ENCODE measurements at regions not wholly inside any gene's neighbourhood (a gene's known extent, or its start where the extent isn't known, plus 50 kb on each side); places are given as distances from the start of the nearest gene placed in this dataset.

GRCh38 chr3:174387736-174388135 is 471.4 kb upstream of the NAALADL2 start:
- H3K9ac ChIP-seq (ENCODE audit: low read depth in 1 of 2, low read length in 2 of 2) = no peak overlapping the region
- DNase-seq (ENCODE audit: low spot score) = no peak
- H3K27me3 ChIP-seq (ENCODE audit: control insufficient read depth in 4 of 4, insufficient read depth in 4 of 4, low read length in 3 of 4) = no peaks in the 10 kb centered on the region
- TF ChIP-seq, protein P1, sequence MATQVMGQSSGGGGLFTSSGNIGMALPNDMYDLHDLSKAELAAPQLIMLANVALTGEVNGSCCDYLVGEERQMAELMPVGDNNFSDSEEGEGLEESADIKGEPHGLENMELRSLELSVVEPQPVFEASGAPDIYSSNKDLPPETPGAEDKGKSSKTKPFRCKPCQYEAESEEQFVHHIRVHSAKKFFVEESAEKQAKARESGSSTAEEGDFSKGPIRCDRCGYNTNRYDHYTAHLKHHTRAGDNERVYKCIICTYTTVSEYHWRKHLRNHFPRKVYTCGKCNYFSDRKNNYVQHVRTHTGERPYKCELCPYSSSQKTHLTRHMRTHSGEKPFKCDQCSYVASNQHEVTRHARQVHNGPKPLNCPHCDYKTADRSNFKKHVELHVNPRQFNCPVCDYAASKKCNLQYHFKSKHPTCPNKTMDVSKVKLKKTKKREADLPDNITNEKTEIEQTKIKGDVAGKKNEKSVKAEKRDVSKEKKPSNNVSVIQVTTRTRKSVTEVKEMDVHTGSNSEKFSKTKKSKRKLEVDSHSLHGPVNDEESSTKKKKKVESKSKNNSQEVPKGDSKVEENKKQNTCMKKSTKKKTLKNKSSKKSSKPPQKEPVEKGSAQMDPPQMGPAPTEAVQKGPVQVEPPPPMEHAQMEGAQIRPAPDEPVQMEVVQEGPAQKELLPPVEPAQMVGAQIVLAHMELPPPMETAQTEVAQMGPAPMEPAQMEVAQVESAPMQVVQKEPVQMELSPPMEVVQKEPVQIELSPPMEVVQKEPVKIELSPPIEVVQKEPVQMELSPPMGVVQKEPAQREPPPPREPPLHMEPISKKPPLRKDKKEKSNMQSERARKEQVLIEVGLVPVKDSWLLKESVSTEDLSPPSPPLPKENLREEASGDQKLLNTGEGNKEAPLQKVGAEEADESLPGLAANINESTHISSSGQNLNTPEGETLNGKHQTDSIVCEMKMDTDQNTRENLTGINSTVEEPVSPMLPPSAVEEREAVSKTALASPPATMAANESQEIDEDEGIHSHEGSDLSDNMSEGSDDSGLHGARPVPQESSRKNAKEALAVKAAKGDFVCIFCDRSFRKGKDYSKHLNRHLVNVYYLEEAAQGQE (IDR thresholded peaks at IDR 0.05) = no peak
- TF ChIP-seq RXRA (IDR thresholded peaks at IDR 0.05) (no peak), ZBTB33 (IDR thresholded peaks at IDR 0.05) (no peak), HNF4G (IDR thresholded peaks at IDR 0.05) (no peak), GABPA (IDR thresholded peaks at IDR 0.05 in 1 of 2, conservative IDR thresholded peaks at IDR 0.05 in 1 of 2) (no peak), HNF4A (conservative IDR thresholded peaks at IDR 0.05) (no peak), EGR1 (IDR thresholded peaks at IDR 0.05; ENCODE audit: low read depth in 2 of 2) (no peak), SP1 (IDR thresholded peaks at IDR 0.05) (no peak), JUND (IDR thresholded peaks at IDR 0.05) (no peak)
- TF ChIP-seq, protein P2, sequence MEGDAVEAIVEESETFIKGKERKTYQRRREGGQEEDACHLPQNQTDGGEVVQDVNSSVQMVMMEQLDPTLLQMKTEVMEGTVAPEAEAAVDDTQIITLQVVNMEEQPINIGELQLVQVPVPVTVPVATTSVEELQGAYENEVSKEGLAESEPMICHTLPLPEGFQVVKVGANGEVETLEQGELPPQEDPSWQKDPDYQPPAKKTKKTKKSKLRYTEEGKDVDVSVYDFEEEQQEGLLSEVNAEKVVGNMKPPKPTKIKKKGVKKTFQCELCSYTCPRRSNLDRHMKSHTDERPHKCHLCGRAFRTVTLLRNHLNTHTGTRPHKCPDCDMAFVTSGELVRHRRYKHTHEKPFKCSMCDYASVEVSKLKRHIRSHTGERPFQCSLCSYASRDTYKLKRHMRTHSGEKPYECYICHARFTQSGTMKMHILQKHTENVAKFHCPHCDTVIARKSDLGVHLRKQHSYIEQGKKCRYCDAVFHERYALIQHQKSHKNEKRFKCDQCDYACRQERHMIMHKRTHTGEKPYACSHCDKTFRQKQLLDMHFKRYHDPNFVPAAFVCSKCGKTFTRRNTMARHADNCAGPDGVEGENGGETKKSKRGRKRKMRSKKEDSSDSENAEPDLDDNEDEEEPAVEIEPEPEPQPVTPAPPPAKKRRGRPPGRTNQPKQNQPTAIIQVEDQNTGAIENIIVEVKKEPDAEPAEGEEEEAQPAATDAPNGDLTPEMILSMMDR (IDR thresholded peaks at IDR 0.05; ENCODE audit: low read depth, low read length, missing input control) = no peak
- 94% methylated on average over 1 of the region's 1 CpG for WGBS
- H3K27ac ChIP-seq (ENCODE audit: low read depth in 1 of 2, low read length in 2 of 2) = no peak overlapping the region
- H3K36me3 ChIP-seq (ENCODE audit: control insufficient read depth in 4 of 4, insufficient read depth in 3 of 4, low read depth in 1 of 4, low read length in 3 of 4) = no peaks in the 10 kb centered on the region
- no peak overlapping the region for H3K4me3 ChIP-seq (ENCODE audit: low read depth in 1 of 3, low read length in 3 of 3)
- no peaks in the 10 kb centered on the region for H3K4me1 ChIP-seq (ENCODE audit: control insufficient read depth in 4 of 4, insufficient read depth in 4 of 4, low read length in 3 of 4)
- H3K9me3 ChIP-seq (ENCODE audit: control insufficient read depth in 4 of 4, low read length in 3 of 4) = peaks cover 0 to 3% (median under 1%) of the 10 kb centered on the region in 4 donors

DNA sequence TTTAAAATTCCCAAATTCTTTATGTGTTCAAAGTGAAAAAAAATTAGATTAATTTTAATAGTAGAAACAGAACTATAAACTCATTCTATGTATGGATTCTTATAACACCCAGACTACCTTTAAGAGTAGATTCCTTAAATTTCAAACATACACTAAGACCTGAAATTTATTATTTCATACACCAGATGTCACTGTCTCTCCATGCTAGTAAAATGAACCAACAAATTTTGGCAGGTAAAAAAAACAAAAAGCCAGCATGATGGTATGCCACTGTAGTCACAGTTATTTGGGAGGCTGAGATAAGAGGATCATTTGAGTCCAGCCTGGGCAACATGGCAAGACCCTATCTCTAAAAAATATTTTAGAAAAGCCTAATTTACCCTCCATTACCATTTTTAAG is 461.3 kb upstream of the NAALADL2 start:
- no peaks in the 10 kb centered on the region for H3K36me3 ChIP-seq (ENCODE audit: control insufficient read depth in 4 of 4, insufficient read depth in 3 of 4, low read depth in 1 of 4, low read length in 3 of 4)
- TF ChIP-seq RAD21 (IDR thresholded peaks at IDR 0.05) = peak; percentile 92 to 94
- TF ChIP-seq YY1 (IDR thresholded peaks at IDR 0.05) = no peak
- TF ChIP-seq, protein P2 (IDR thresholded peaks at IDR 0.05; ENCODE audit: low read depth, low read length, missing input control) = peak; percentile 60
- H3K9me3 ChIP-seq (ENCODE audit: control insufficient read depth in 4 of 4, low read length in 3 of 4) = no peaks in the 10 kb centered on the region
- no peak overlapping the region for H3K9ac ChIP-seq (ENCODE audit: low read depth in 1 of 2, low read length in 2 of 2)
- no peak for DNase-seq (ENCODE audit: low spot score)
- H3K4me1 ChIP-seq (ENCODE audit: control insufficient read depth in 4 of 4, insufficient read depth in 4 of 4, low read length in 3 of 4) = no peaks in the 10 kb centered on the region
- no peak overlapping the region for H3K4me3 ChIP-seq (ENCODE audit: low read depth in 1 of 3, low read length in 3 of 3)
- H3K27ac ChIP-seq (ENCODE audit: low read depth in 1 of 2, low read length in 2 of 2) = no peak overlapping the region
- H3K27me3 ChIP-seq (ENCODE audit: control insufficient read depth in 4 of 4, insufficient read depth in 4 of 4, low read length in 3 of 4) = no peaks in the 10 kb centered on the region
